ENCODE measurements at regions not wholly inside any gene's neighbourhood (a gene's known extent, or its start where the extent isn't known, plus 50 kb on each side); places are given as distances from the start of the nearest gene placed in this dataset.

- ATAC-seq = no peak
- Histone ChIP-seq H3K4me3 (no peak overlapping the region), H3K27ac (no peak overlapping the region), H3K4me1 (no peaks in the 10 kb centered on the region), H3K27me3 (no peaks in the 10 kb centered on the region), H3K36me3 (no peaks in the 10 kb centered on the region), H3K9me3 (no peaks in the 10 kb centered on the region)
- no peak for DNase-seq
- intact Hi-C loops (cut with DNase I) = no loop called here
- no peak for TF ChIP-seq CTCF (IDR thresholded peaks at IDR 0.05)
These were observed 63.8 kb upstream of the PRDX4 start for GRCh38 chrX:23603501-23603900.

GRCh38 chrX:23610495-23610894 is 56.8 kb upstream of the PRDX4 start:
- ATAC-seq = no peak
- no peak for DNase-seq
- Histone ChIP-seq H3K4me3 (no peak overlapping the region), H3K36me3 (no peaks in the 10 kb centered on the region), H3K9me3 (no peaks in the 10 kb centered on the region), H3K4me1 (no peaks in the 10 kb centered on the region), H3K27me3 (no peaks in the 10 kb centered on the region), H3K27ac (no peak overlapping the region)
- TF ChIP-seq CTCF (IDR thresholded peaks at IDR 0.05) = no peak
- intact Hi-C loops (cut with DNase I) = no loop called here

GRCh38 chrX:23612846-23613245 is 54.4 kb upstream of the PRDX4 start:
- no peaks in the 10 kb centered on the region for H3K36me3 ChIP-seq
- no peaks in the 10 kb centered on the region for H3K9me3 ChIP-seq
- no peak overlapping the region for H3K4me3 ChIP-seq
- no peak overlapping the region for H3K27ac ChIP-seq
- H3K4me1 ChIP-seq = no peaks in the 10 kb centered on the region
- no peak for TF ChIP-seq CTCF (IDR thresholded peaks at IDR 0.05)
- no peak for ATAC-seq
- DNase-seq = no peak
- intact Hi-C loops (cut with DNase I) = no loop called here
- H3K27me3 ChIP-seq = no peaks in the 10 kb centered on the region

- TF ChIP-seq CTCF (IDR thresholded peaks at IDR 0.05) = peak; percentile 56
- Histone ChIP-seq H3K4me1 (no peaks in the 10 kb centered on the region), H3K27ac (no peak overlapping the region), H3K36me3 (no peaks in the 10 kb centered on the region), H3K4me3 (no peak overlapping the region), H3K27me3 (no peaks in the 10 kb centered on the region), H3K9me3 (no peaks in the 10 kb centered on the region)
- intact Hi-C loops (cut with DNase I) = no loop called here
- DNase-seq (no peak), ATAC-seq (peak; percentile 39)
These were observed 50.9 kb upstream of the PRDX4 start for GRCh38 chrX:23616361-23616760.
